ENCODE measurements at regions not wholly inside any gene's neighbourhood (a gene's known extent, or its start where the extent isn't known, plus 50 kb on each side); places are given as distances from the start of the nearest gene placed in this dataset.
"Not testable (repeated sequence)": the region's sequence is repeated elsewhere in the genome, so short reads cannot be mapped to it uniquely, and the experiment has no call there.

DNA sequence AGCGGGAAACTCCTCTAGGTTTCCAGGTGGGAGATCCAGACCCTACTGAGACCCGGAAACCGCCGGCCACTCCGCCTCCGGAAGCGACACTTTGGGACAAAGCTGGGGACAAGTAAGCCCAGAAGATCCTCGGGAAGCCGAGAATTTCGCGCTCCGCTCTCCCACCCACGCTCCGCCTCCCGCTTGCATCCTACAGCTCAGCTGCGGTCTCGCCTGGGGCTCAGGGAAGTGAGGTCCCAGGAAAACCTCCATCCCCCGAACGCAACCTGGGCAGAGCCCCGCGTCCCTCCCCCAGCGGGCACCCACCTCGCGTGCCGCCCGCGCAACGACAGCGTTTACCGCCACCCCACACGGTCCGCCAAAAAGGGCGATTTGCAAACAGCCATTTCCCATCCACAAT lies 4054.7 kb upstream of the TPTE start:
- H3K4me1 ChIP-seq (ENCODE audit: control insufficient read depth, extremely low read depth, insufficient read depth, low read length); H3K9ac ChIP-seq (ENCODE audit: insufficient read depth, low read length); H3K79me2 ChIP-seq (ENCODE audit: control insufficient read depth, insufficient read depth, low read length); H3K4me3 ChIP-seq (replicated peaks in 1 of 4; ENCODE audit: control extremely low read depth in 1 of 4, insufficient read depth in 1 of 4, low read depth in 3 of 4, low read length in 4 of 4); H3K27me3 ChIP-seq (ENCODE audit: control insufficient read depth, insufficient read depth, low read length); H3K27ac ChIP-seq (ENCODE audit: insufficient read depth, low read length); H3K4me2 ChIP-seq (ENCODE audit: extremely low read depth, insufficient read depth, low read length); H4K20me1 ChIP-seq (ENCODE audit: control insufficient read depth, extremely low read depth, insufficient read depth, low read length); H2AFZ ChIP-seq (ENCODE audit: low read length); H3K36me3 ChIP-seq (ENCODE audit: control insufficient read depth, insufficient read depth, low read length); H3K9me3 ChIP-seq (ENCODE audit: control insufficient read depth, insufficient read depth, low read depth, low read length); DNase-seq (ENCODE audit: low read depth in 2 of 2): not testable (repeated sequence)

DNA sequence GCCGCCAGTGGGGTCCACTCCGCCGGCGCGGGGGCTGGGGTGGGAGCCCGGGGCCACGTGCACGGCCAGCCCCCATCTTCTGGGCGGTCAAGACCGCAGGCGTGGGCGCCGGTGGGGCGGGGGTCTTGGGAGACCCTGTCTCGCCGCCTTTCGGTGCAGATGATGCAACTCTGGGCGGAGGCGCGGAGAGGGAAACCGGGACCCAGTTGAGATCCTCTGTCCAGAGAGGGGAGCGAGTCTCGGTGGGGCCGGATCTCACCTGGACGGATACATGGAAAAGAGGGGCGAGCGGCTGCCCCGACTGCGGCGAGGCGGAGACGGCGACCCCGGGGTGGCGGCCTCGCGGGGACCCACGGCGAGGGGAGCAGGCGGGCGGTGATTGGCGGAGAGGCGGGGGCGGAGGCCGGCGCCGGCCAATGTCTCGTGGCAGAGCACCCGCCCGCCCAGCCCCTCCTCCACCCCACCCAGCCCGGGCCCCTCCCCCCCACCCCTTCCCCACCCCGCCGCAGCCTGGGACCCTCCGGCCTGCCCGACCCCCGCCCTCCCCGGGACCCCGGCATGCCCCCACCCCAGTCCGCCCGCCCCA lies 4054.1 kb upstream of the TPTE start:
- not testable (repeated sequence) for H2AFZ ChIP-seq (ENCODE audit: low read length); H4K20me1 ChIP-seq (ENCODE audit: control insufficient read depth, extremely low read depth, insufficient read depth, low read length); H3K9ac ChIP-seq (ENCODE audit: insufficient read depth, low read length); H3K4me1 ChIP-seq (ENCODE audit: control insufficient read depth, extremely low read depth, insufficient read depth, low read length); H3K27ac ChIP-seq (ENCODE audit: insufficient read depth, low read length); H3K4me3 ChIP-seq (replicated peaks in 1 of 4; ENCODE audit: control extremely low read depth in 1 of 4, insufficient read depth in 1 of 4, low read depth in 3 of 4, low read length in 4 of 4); H3K27me3 ChIP-seq (ENCODE audit: control insufficient read depth, insufficient read depth, low read length); DNase-seq (ENCODE audit: low read depth in 2 of 2); H3K4me2 ChIP-seq (ENCODE audit: extremely low read depth, insufficient read depth, low read length); H3K9me3 ChIP-seq (ENCODE audit: control insufficient read depth, insufficient read depth, low read depth, low read length); H3K79me2 ChIP-seq (ENCODE audit: control insufficient read depth, insufficient read depth, low read length); H3K36me3 ChIP-seq (ENCODE audit: control insufficient read depth, insufficient read depth, low read length)

DNA sequence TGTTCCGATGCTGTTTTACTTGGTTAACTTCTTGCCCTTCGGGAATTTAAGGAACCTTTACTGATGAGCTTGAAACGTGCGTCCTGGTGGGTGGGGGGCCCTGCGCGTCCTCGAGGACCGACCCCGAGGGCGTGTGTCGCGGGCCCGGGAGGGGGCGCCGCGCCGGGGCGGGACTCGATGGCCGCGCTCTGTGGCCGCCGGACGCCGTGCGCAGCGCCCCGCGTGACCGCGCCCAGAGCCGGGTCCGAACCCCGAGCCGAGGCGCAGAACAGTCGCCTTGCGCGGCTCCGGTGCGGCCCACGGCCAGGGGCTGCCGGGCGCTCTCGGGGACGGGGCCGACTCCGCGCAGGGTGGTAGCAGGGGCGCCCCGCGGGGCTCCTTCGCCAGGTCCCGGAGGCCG lies 4053.5 kb upstream of the TPTE start:
- H3K9me3 ChIP-seq (ENCODE audit: control insufficient read depth, insufficient read depth, low read depth, low read length); H3K27ac ChIP-seq (ENCODE audit: insufficient read depth, low read length); H3K4me2 ChIP-seq (ENCODE audit: extremely low read depth, insufficient read depth, low read length); H3K4me3 ChIP-seq (replicated peaks in 1 of 4; ENCODE audit: control extremely low read depth in 1 of 4, insufficient read depth in 1 of 4, low read depth in 3 of 4, low read length in 4 of 4); H4K20me1 ChIP-seq (ENCODE audit: control insufficient read depth, extremely low read depth, insufficient read depth, low read length); H3K9ac ChIP-seq (ENCODE audit: insufficient read depth, low read length); H3K79me2 ChIP-seq (ENCODE audit: control insufficient read depth, insufficient read depth, low read length); H3K4me1 ChIP-seq (ENCODE audit: control insufficient read depth, extremely low read depth, insufficient read depth, low read length); DNase-seq (ENCODE audit: low read depth in 2 of 2); H2AFZ ChIP-seq (ENCODE audit: low read length); H3K36me3 ChIP-seq (ENCODE audit: control insufficient read depth, insufficient read depth, low read length); H3K27me3 ChIP-seq (ENCODE audit: control insufficient read depth, insufficient read depth, low read length): not testable (repeated sequence)

DNA sequence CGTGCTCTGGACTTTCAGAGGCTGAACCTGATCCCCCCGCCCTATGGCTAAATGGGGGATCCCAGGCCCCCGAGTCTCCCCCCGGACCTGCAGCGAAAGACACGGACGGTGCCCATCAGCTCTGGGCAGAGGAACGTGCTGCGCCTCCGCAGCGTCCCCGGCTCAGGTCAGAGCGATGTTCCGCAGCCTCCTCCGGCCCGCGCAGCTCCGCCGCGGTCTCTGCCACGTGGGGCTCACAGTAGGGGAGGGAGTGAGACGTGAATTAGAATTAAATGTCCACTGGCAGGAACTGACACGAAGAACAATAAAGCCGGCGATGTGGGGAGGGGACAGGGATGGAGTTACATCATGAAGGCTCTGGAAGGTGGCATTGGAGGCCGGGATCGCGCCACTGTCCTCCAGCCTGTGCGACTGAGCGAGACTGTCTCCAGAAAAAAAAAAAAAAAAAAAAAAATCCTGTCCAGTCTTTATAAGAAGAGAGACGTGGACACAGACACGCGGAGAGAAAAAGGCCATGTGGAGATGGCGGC lies 4053.0 kb upstream of the TPTE start:
- not testable (repeated sequence) for H3K9ac ChIP-seq (ENCODE audit: insufficient read depth, low read length); DNase-seq (ENCODE audit: low read depth in 2 of 2); H3K36me3 ChIP-seq (ENCODE audit: control insufficient read depth, insufficient read depth, low read length); H3K4me1 ChIP-seq (ENCODE audit: control insufficient read depth, extremely low read depth, insufficient read depth, low read length); H3K4me3 ChIP-seq (replicated peaks in 1 of 4; ENCODE audit: control extremely low read depth in 1 of 4, insufficient read depth in 1 of 4, low read depth in 3 of 4, low read length in 4 of 4); H3K4me2 ChIP-seq (ENCODE audit: extremely low read depth, insufficient read depth, low read length); H3K9me3 ChIP-seq (ENCODE audit: control insufficient read depth, insufficient read depth, low read depth, low read length); H3K27ac ChIP-seq (ENCODE audit: insufficient read depth, low read length); H4K20me1 ChIP-seq (ENCODE audit: control insufficient read depth, extremely low read depth, insufficient read depth, low read length); H3K79me2 ChIP-seq (ENCODE audit: control insufficient read depth, insufficient read depth, low read length); H2AFZ ChIP-seq (ENCODE audit: low read length); H3K27me3 ChIP-seq (ENCODE audit: control insufficient read depth, insufficient read depth, low read length)

DNA sequence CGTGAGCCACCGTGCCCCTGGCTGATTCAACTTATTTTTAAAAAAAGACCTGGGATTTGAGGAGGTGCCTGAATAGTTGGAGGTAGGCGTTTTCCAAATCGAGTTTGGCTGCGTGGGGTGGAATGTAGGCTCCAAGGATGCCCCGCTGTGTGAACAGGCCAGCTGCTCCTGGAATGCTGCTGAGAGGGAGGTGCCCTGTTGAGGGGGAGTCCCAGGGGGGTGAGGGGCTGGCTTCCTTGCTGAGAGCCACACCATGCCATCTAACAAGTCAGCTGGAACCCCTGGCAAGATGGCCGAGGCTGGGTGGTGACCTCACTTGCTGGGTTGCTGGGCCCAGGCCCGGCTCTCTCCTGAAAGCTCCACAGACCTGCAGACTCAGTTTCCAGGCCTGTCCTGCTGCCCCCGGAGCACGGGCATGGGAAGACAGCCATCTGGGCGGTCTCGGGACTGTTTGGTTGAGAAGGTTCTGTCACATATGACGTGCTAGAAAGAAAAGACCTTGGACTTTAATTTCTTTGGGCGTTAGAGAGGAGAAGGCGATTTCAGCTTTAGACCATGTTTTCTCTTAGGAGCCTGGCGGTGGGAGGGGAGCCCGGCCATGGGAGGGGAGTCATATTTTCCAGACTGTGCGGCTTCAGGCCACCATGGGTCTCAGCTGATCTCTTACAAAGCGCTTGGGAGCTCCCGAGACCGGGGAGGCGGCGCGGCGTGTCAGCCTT lies 4047.0 kb upstream of the TPTE start:
- not testable (repeated sequence) for H3K4me2 ChIP-seq (ENCODE audit: extremely low read depth, insufficient read depth, low read length); H3K4me1 ChIP-seq (ENCODE audit: control insufficient read depth, extremely low read depth, insufficient read depth, low read length); H3K9ac ChIP-seq (ENCODE audit: insufficient read depth, low read length); H4K20me1 ChIP-seq (ENCODE audit: control insufficient read depth, extremely low read depth, insufficient read depth, low read length); H2AFZ ChIP-seq (ENCODE audit: low read length); H3K27ac ChIP-seq (ENCODE audit: insufficient read depth, low read length); H3K36me3 ChIP-seq (ENCODE audit: control insufficient read depth, insufficient read depth, low read length); H3K79me2 ChIP-seq (ENCODE audit: control insufficient read depth, insufficient read depth, low read length); H3K4me3 ChIP-seq (replicated peaks in 1 of 4; ENCODE audit: control extremely low read depth in 1 of 4, insufficient read depth in 1 of 4, low read depth in 3 of 4, low read length in 4 of 4); H3K27me3 ChIP-seq (ENCODE audit: control insufficient read depth, insufficient read depth, low read length); H3K9me3 ChIP-seq (ENCODE audit: control insufficient read depth, insufficient read depth, low read depth, low read length); DNase-seq (ENCODE audit: low read depth in 2 of 2)

DNA sequence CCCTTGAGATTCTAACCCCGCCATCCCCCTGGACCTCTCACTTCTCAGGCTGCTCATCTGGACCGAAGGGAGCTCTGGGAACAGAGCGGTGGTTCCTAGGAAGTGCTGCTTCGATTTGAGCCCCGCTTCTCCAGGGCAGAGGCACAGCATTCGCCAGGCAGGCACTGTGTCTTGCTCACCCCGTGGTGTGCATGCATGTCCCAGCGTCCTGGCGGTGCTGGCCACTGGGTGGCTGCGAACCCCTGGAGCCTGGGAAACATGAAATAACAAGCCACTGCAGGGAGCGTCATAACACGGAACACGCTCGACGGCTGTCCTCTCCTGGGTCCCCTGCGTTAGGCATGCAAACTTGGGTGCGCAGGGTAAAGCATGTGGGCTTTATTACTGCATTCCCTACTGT lies 4040.3 kb upstream of the TPTE start:
- not testable (repeated sequence) for DNase-seq (ENCODE audit: low read depth in 2 of 2); H2AFZ ChIP-seq (ENCODE audit: low read length); H3K27ac ChIP-seq (ENCODE audit: insufficient read depth, low read length); H4K20me1 ChIP-seq (ENCODE audit: control insufficient read depth, extremely low read depth, insufficient read depth, low read length); H3K9me3 ChIP-seq (ENCODE audit: control insufficient read depth, insufficient read depth, low read depth, low read length); H3K4me1 ChIP-seq (ENCODE audit: control insufficient read depth, extremely low read depth, insufficient read depth, low read length); H3K79me2 ChIP-seq (ENCODE audit: control insufficient read depth, insufficient read depth, low read length); H3K4me2 ChIP-seq (ENCODE audit: extremely low read depth, insufficient read depth, low read length); H3K9ac ChIP-seq (ENCODE audit: insufficient read depth, low read length); H3K27me3 ChIP-seq (ENCODE audit: control insufficient read depth, insufficient read depth, low read length); H3K4me3 ChIP-seq (replicated peaks in 1 of 4; ENCODE audit: control extremely low read depth in 1 of 4, insufficient read depth in 1 of 4, low read depth in 3 of 4, low read length in 4 of 4); H3K36me3 ChIP-seq (ENCODE audit: control insufficient read depth, insufficient read depth, low read length)

DNA sequence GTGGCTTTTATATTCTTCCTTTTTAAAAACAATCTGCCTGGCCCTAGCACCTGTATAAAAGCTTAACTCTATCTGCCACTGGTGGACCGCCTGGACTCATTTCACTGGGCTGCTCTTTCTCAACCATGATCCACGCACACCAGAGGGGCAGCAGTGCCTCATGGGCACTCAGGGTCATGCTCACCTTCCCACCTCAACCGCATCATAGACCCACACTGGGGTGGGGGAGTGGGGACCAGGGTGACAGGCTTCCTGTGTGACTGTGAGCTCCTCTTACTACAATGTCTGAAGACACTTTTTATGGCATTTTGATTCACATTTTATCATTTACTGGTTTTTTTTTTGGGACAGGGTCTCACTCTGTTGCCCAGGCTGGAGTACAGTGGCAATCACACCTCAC lies 4038.8 kb upstream of the TPTE start:
- H3K79me2 ChIP-seq (ENCODE audit: control insufficient read depth, insufficient read depth, low read length); H2AFZ ChIP-seq (ENCODE audit: low read length); H4K20me1 ChIP-seq (ENCODE audit: control insufficient read depth, extremely low read depth, insufficient read depth, low read length); H3K27ac ChIP-seq (ENCODE audit: insufficient read depth, low read length); H3K9ac ChIP-seq (ENCODE audit: insufficient read depth, low read length); H3K27me3 ChIP-seq (ENCODE audit: control insufficient read depth, insufficient read depth, low read length); H3K4me2 ChIP-seq (ENCODE audit: extremely low read depth, insufficient read depth, low read length); H3K36me3 ChIP-seq (ENCODE audit: control insufficient read depth, insufficient read depth, low read length); H3K4me3 ChIP-seq (replicated peaks in 1 of 4; ENCODE audit: control extremely low read depth in 1 of 4, insufficient read depth in 1 of 4, low read depth in 3 of 4, low read length in 4 of 4); H3K9me3 ChIP-seq (ENCODE audit: control insufficient read depth, insufficient read depth, low read depth, low read length); DNase-seq (ENCODE audit: low read depth in 2 of 2); H3K4me1 ChIP-seq (ENCODE audit: control insufficient read depth, extremely low read depth, insufficient read depth, low read length): not testable (repeated sequence)
